Thymus (tissue), 11 donors: ENCODE measurements at regions not wholly inside any gene's neighbourhood (a gene's known extent, or its start where the extent isn't known, plus 50 kb on each side); places are given as distances from the start of the nearest gene placed in this dataset.

ENCODE experiments used
- DNase-seq, 9 donors: peaks; one replicate each; pipeline ENCODE4 v3.0.0-alpha.2; 2013; ENCODE audit warnings: low spot score in 9 of 9, low read depth in 6 of 9, missing footprints in 1 of 9
- H3K27ac ChIP-seq, 2 donors: one replicate each; pipeline ENCODE4 v1.5.1; 2013; ENCODE audit warnings: control low read depth in 1 of 2, low read depth in 1 of 2, low read length in 1 of 2, mild to moderate bottlenecking in 1 of 2, moderate library complexity in 1 of 2
- H3K27me3 ChIP-seq, 2 donors: one replicate each; pipeline ENCODE4 v1.5.1; 2013; ENCODE audit warnings: low read length in 1 of 2; ENCODE audit not compliant: control insufficient read depth in 2 of 2, insufficient read depth in 1 of 2
- H3K36me3 ChIP-seq, 2 donors: one replicate each; pipeline ENCODE4 v1.5.1; 2013; ENCODE audit warnings: low read length in 1 of 2, mild to moderate bottlenecking in 1 of 2, moderate library complexity in 1 of 2; ENCODE audit not compliant: control insufficient read depth in 2 of 2, insufficient read depth in 2 of 2
- H3K4me1 ChIP-seq, 2 donors: one replicate each; pipeline ENCODE4 v1.5.1; 2013; ENCODE audit warnings: low read length in 2 of 2; ENCODE audit not compliant: control insufficient read depth in 2 of 2, insufficient read depth in 2 of 2
- H3K4me3 ChIP-seq, 2 donors: one replicate each; pipeline ENCODE4 v1.5.1; 2013; ENCODE audit warnings: low read length in 2 of 2, control low read depth in 1 of 2, mild to moderate bottlenecking in 1 of 2
- H3K9me3 ChIP-seq, 2 donors: one replicate each; pipeline ENCODE4 v1.5.1; 2013; ENCODE audit warnings: low read length in 1 of 2, mild to moderate bottlenecking in 1 of 2; ENCODE audit not compliant: control insufficient read depth in 2 of 2, insufficient read depth in 1 of 2
- WGBS: extraction: QIAGEN DNeasy Blood & Tissue Kit; methylation state at CpG from one replicate; pipeline ENCODE4 v1.1.7; 2013; 5-methylcytosine and 5-hydroxymethylcytosine counted together
- donor health status: healthy.

- Histone ChIP-seq H3K9me3 (no peaks in the 10 kb centered on the region), H3K27ac (no peak overlapping the region), H3K4me3 (no peak overlapping the region), H3K4me1 (no peaks in the 10 kb centered on the region), H3K27me3 (no peaks in the 10 kb centered on the region), H3K36me3 (no peaks in the 10 kb centered on the region)
- 13% methylated on average over 7 of the region's 7 CpGs for WGBS
- peak in 2 of 9 donors; percentile 2 to 13 for DNase-seq
Observed at GRCh38 chr12:66066137-66066928, 64.2 kb downstream of the LLPH start.

GRCh38 chr12:66065641-66066136 lies 64.9 kb downstream of the LLPH start:
- no peak overlapping the region for H3K27ac ChIP-seq
- 27% methylated on average over 3 of the region's 3 CpGs for WGBS

DNA sequence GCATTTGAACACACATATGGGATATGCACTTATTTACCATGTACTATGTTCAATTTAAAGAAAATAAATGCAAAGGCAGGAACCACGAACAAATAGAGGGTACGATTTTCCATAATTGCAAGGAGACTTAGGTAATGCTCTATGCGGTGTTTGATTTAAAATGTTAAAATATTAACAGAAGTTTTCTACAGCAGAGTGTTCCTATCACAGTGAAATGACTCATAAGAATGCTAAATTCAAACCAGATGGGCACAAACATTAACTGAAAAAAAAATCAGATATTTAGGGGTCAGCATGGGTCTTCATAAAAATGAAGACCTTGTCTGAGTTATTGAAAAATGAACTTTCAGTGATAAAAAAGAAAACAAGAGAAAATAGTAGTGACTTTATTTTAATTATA lies 65.4 kb downstream of the LLPH start:
- 97% methylated on average over 3 of the region's 3 CpGs for WGBS
- no peaks in the 10 kb centered on the region for H3K9me3 ChIP-seq
- H3K4me3 ChIP-seq = no peak overlapping the region
- H3K36me3 ChIP-seq = no peaks in the 10 kb centered on the region
- no peak for DNase-seq
- no peaks in the 10 kb centered on the region for H3K4me1 ChIP-seq
- H3K27ac ChIP-seq = no peak overlapping the region
- no peaks in the 10 kb centered on the region for H3K27me3 ChIP-seq

More at GRCh38 chr12:66065641-66066136, 64.9 kb downstream of the LLPH start:
- no peak overlapping the region for H3K4me3 ChIP-seq
- H3K27me3 ChIP-seq = no peaks in the 10 kb centered on the region
- H3K9me3 ChIP-seq = no peaks in the 10 kb centered on the region
- no peaks in the 10 kb centered on the region for H3K4me1 ChIP-seq
- no peaks in the 10 kb centered on the region for H3K36me3 ChIP-seq
- DNase-seq = no peak

GRCh38 chr12:66063916-66064315 lies 66.6 kb downstream of the LLPH start:
- Histone ChIP-seq H3K36me3 (no peaks in the 10 kb centered on the region), H3K27me3 (no peaks in the 10 kb centered on the region), H3K27ac (no peak overlapping the region), H3K4me1 (no peaks in the 10 kb centered on the region), H3K9me3 (no peaks in the 10 kb centered on the region), H3K4me3 (no peak overlapping the region)
- DNase-seq = no peak
- 95% methylated on average over 3 of the region's 3 CpGs for WGBS

DNA sequence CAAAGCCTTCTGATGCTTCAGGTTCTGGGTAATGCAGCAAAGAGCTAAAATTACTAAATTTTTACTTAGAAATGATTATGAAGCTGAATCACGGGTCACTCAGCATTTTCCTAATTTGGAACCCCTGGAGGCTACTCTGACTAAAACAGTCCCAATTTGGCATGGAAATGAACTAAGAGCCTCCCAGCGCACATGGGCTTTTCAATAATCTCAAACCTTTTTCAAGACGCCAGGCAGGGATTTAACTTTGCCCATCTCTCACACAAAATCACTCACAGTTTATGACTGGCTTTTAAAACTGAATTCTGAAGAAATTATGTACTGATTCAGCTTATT lies 68.3 kb downstream of the LLPH start:
- Histone ChIP-seq H3K27ac (no peak overlapping the region), H3K36me3 (no peaks in the 10 kb centered on the region), H3K9me3 (no peaks in the 10 kb centered on the region), H3K27me3 (no peaks in the 10 kb centered on the region), H3K4me3 (no peak overlapping the region), H3K4me1 (no peaks in the 10 kb centered on the region)
- 94% methylated on average over 3 of the region's 3 CpGs for WGBS
- DNase-seq = no peak

- no peak overlapping the region for H3K27ac ChIP-seq
- H3K4me1 ChIP-seq = no peaks in the 10 kb centered on the region
- H3K27me3 ChIP-seq = no peaks in the 10 kb centered on the region
- H3K4me3 ChIP-seq = no peak overlapping the region
- H3K9me3 ChIP-seq = no peaks in the 10 kb centered on the region
- DNase-seq = no peak
- H3K36me3 ChIP-seq = no peaks in the 10 kb centered on the region
- WGBS = 69% methylated on average over 10 of the region's 10 CpGs
Observed at GRCh38 chr12:66061557-66062289, 68.8 kb downstream of the LLPH start.

- 97% methylated on average over 3 of the region's 3 CpGs for WGBS
- no peak for DNase-seq
- H3K36me3 ChIP-seq = no peaks in the 10 kb centered on the region
- H3K9me3 ChIP-seq = no peaks in the 10 kb centered on the region
- H3K4me1 ChIP-seq = no peaks in the 10 kb centered on the region
- no peaks in the 10 kb centered on the region for H3K27me3 ChIP-seq
- H3K27ac ChIP-seq = no peak overlapping the region
- no peak overlapping the region for H3K4me3 ChIP-seq
Observed at GRCh38 chr12:66061076-66061475, 69.5 kb downstream of the LLPH start.

DNA sequence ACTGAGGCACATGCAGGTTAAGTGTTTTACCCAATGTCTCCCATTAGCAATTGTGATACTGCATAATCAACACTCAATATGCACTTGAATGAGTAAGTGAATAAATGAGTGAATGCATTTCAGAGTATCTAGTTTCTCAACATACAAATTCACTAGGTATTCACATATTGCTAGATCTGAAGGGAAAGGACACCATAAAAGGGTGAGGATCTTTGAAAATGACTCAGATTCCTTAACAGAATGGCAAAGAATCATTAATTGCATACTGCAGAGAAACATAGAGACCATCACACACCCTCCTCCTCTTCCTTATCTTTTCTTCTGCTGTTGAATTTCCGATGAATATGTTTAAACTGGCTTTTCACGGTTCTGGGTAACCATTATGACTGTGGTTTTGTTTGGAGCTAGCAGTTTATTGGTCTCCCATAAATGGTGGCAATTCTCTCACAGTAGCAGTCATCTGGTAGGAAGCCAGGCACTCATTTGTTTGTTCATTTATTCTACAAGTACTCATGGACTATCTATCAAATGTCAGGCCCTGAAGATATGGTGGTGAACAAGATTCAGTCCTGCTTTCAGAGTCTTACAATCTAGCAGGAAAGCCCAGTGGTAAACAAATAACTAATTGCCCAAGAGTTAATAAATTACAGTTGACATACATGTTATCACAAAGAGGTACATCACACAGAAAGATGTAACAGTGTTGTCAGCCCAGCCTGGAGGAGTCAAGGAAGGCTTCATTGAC lies 70.2 kb downstream of the LLPH start:
- 96% methylated on average over 2 of the region's 2 CpGs for WGBS
- H3K9me3 ChIP-seq = no peaks in the 10 kb centered on the region
- H3K4me3 ChIP-seq = no peak overlapping the region
- no peak for DNase-seq
- no peak overlapping the region for H3K27ac ChIP-seq
- H3K4me1 ChIP-seq = no peaks in the 10 kb centered on the region
- H3K27me3 ChIP-seq = no peaks in the 10 kb centered on the region
- no peaks in the 10 kb centered on the region for H3K36me3 ChIP-seq

GRCh38 chr12:66059666-66060065 lies 70.9 kb downstream of the LLPH start:
- Histone ChIP-seq H3K27ac (no peak overlapping the region), H3K9me3 (no peaks in the 10 kb centered on the region), H3K27me3 (no peaks in the 10 kb centered on the region), H3K4me3 (no peak overlapping the region), H3K36me3 (no peaks in the 10 kb centered on the region), H3K4me1 (no peaks in the 10 kb centered on the region)
- no peak for DNase-seq
- WGBS = 98% methylated on average over 5 of the region's 5 CpGs
